DMS114 treated with DMSO at 0.1 percent for 48 hours (cell line): ENCODE measurements at regions not wholly inside any gene's neighbourhood (a gene's known extent, or its start where the extent isn't known, plus 50 kb on each side); places are given as distances from the start of the nearest gene placed in this dataset.
"Not testable (repeated sequence)": the region's sequence is repeated elsewhere in the genome, so short reads cannot be mapped to it uniquely, and the experiment has no call there.

ENCODE experiments used
- DNase-seq: peaks from one replicate; lab custom pipeline; 2025; ENCODE audit not compliant: unreplicated experiment; lab: John Stamatoyannopoulos, UW

DNA sequence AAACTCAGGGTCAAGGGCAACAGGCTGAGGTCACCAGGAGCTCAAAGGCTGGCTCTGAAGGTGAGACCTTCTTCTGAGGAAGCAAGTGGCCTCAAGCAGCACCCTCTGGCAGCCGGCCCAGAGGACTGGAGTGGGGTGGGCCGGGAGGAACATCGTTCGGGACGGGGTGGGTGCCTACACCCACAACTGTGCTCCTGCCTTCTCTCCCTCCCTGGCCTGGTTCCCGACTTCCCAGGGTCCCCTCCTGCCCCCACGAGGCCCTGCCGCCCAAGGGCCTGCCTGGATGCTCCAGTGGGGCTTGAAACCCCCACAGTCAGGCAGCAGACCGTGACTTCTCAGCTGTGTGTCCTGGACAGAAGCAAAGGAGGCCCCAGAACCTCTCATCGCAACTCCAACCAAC is 195.7 kb downstream of the IGLL1 start:
- DNase-seq, result no peak

DNA sequence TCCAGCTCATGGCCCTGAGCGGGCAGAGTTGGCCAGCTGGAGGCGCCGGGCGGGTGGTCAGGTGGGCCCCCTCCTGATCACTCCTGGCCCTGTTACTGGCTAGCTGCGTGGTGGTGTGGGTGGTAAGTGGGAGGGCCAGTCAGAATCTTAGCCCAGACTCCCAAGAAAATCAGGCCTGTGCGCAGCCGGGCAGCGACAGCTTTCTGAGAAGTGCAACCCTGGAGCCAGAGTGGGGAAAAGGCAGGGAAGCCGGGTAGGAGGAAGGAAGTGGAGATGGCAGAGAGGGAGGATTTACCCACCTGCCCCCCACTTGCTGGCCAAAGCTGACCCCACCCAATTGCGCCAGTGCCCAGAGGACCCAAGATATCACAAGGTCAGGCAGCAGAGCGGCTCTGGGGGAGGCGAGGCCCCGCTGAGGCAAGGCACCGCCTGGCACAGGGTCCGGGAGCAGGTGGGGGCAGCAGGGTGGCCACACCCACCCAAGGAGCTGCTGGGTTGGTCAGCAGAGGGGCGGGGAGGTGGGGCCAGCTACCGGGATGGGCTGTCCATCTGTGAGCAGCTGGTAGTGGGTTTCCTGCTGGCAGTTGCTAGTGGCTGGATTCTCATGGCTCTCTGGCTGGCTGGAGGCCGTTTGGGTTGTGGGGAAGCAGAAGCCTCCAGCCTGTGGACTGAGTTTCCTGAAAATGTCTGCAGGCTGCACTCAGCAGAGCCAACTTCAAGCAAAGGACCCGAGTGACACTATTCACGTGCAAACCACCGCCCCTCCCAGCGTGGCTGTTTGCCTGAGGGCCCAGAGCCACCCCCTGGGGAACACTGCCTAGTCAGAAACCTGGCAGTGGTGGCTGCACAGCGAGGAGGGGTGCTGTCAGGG is 196.4 kb downstream of the IGLL1 start:
- no peak for DNase-seq

DNA sequence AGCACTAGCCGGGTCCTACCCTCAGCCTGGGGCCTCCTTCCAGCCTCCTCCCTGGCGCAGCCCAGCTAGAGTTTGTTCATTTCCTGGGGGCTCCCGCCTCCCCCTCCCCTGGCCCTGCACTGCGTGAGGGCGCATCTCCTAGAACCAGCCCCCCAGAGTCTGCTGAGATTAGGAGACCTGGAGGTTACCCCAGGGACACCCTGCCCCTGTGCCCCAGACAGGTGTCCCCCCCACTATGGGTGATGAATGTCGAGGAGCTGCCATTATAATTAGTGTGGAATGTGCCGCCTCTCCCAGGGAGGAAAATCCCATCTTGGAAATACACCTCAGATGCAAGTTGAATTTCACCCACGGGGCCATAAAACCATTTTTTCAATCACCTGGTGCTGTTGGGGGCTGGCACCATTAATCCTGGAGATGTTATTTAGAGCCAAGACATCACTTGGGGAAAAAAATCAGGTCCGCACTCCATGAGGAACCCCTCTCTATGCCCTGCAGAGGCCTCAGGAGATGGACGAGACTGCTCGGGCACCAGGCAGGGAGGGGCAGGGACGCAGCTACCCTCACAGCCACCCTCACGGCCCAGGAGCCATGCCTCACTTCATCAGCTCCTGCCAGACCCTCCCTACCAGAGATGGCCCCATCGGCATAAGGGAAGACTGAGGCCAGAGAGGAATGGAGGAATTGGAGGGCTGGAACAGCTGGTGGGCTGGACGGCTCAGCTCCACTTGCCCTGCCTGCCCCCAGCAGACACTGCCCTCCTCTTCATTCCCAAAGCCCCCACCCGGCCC is 197.5 kb downstream of the IGLL1 start:
- no peak for DNase-seq

DNA sequence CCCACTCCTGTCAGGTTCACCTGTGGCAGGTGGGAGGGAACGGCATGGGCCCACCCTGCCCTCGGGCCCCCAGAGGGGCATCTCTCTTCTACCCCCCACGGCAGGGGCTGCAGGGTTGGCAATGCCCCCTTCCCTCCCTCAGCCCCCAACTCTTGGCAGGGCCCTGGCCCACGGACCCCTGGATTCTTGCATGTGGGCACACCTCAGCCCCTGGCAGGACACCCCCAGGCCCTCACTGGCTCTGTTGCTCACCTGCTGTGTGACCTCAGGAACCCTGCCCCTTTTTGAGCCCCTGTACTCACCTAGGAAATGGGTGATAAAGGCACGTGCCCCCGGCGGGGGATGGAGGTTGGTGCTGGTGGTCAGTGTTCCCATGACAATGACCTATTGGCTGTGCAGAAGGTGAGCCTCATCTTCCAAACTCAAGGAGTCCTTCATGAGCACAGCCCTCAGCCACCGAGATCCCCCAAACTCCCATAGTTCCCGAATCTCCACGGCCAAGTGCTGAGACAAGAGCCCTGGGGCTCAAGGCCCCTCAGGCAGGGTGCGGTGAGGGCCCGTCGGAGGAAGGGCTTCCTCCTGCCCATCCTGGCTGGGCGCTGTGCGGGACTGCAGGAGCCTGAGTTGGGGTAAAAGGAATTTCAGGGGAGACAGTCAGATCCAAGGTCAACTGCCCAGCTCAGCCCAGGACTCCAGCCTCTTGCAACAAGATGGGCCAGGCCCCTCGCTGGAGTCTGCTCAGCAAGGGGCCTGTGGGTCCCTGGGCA is 198.2 kb downstream of the IGLL1 start:
- no peak for DNase-seq

DNA sequence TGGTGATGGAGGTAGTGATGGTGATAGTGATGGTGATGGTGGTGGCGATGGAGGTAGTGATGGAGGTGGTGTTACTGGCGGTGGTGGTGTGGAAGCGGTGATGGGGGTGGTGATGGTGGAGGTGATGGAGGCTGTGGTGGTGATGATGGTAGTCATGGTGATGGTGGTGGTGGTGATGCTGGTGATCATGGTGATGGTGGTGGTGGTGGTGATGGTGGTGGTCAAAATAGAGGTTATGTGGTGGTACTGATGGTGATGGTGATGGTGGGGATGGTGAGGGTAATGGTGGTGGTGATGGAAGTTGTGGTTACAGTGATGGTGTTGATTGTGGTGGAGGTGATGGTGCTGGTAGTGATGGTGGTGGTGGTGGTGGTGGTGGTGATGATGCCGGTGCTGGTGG is 199.2 kb downstream of the IGLL1 start:
- DNase-seq, result no peak

DNA sequence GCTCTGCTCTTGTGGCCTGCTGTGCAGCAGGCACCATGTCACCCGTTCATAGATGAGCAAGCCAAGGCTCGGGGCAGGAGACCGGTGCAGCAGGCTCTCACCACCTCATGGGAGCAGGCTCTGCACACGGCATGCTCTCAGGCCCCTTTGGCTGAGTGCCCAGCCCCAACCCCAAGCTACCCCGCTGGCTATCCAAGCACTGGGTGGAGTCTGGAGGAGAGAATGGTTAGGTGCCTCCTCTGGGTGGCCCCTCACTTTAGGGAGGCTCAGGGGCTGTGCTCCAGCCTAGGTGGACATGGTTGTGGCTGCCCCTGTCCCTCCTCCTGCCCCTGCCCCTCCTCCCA is 199.9 kb downstream of the IGLL1 start:
- no peak for DNase-seq

DNA sequence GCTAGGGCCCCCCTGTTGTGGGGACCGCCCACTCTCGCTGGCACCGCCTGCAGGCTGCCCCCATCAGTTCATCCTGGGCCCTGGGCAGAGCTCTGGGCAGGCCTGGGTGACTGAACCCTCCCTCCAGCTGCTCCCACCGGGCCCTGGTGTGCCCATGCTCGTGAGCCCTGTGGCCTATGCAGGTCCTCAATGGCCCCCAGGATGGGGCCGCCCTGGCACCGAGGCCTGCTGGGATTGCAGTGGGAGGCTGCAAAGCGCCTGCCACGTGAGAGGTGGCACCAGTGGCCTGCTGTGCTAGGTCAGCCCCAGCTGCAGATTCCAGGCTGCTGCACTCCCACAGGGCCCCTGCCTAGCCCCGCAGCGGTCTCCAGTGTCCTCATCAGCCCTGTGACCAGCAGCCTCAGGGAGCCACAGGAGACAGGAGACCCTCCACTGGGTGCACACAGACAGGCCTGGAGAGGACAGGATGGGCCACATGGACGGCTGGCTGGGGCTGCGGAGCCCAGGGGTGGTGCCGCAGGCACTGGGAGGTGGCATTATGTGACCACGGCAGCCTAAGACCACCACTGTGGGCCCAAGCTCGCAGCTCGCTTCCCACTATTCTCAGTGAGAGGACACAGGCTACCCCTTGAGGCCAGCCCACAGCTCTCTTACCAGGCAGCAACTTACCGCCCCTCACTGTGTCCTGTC is 199.4 kb downstream of the BCR start:
- DNase-seq, result not testable (repeated sequence)

DNA sequence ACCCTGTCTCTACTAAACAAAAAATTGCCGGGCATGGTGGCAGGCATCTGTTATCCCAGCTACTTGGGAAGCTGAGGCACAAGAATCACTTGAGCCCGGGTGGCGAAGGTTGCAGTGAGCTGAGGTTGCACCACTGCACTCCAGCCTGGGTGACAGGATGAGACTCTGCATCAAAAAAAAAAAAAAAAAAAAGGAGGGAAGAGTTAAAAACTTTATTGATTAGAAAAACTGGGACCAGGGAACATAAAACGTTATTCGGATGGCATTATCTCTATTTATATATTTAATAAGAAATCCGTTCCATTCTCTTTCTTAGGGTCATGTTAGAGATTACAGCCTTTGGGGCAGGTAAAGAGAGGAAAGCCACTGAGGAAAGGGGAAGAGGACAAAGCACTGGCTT is 197.5 kb downstream of the BCR start:
- DNase-seq, result no peak

DNA sequence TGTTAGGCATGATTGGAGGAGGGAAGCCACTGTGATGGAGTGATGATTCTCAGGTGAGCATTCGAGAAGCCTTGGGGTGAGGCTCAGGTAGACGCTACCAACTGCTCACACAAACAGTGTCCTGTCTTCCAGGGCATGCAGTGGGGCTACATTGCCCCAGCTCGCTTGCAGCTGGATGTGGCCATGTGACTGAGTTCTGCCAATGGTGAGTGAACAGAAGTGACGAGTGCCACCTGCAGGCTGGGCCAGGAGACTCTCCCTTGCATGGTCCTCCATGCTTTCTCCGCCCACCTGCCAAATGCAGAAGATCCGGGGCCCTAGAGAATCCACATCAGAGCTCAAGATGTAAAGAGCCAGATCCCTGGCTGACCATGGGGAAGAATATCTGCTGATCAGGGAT is 195.9 kb downstream of the BCR start:
- no peak for DNase-seq

DNA sequence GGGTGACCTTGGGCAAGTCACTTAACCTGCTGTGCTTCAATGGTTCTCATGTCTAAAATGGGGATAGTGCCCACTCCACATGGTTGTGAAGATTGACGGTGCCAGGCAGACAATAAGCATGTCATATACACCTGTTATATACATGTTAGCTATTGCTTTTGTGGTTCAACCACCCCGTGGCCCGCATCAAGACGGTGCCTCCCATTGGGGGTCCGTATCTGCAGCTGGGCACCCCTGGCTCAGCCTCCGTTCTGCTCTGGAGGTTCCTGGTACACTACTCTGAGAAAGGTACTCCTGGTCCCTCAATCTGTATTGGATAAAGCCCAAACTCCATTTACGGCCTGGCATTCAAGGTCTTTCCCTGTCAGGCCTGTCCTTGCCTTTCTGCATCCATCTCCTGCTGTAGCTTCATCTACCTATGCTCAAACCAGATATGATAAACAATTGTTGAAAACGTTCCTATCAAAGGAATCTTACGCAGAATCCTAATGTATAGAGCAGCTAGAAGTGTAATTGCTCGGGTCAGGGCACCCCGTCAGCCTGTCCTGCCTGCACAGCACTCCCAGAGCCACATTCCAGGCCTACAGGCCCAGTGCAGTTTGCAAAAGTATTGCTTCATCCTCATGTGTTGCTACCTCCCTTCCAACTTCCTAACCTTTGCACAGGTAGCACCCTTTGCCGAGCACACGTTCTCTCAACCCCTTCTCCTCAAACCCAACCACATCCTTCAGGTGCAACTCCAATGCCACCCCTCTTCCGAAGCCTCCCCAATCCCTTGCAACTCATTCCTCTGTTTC is 194.9 kb downstream of the BCR start:
- no peak for DNase-seq

DNA sequence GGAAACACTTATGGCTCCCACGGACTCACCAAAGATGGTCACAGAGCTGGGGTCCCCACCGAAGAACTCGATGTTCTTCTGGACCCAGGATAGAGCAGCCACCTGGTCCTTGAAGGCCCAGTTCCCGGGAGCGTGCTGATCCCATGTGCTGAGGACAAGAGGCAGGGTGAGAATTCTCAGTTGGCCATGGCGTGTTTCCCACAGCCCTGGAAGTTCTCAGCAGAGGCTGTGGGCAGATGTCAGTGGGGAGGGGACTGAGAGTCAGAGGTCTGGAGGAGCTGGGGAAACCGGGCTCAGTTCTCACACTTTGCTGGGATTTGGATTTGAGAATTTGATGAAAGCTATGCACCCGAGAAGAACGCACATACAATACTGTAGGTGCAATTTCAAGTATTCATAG is 193.3 kb downstream of the BCR start:
- no peak for DNase-seq

DNA sequence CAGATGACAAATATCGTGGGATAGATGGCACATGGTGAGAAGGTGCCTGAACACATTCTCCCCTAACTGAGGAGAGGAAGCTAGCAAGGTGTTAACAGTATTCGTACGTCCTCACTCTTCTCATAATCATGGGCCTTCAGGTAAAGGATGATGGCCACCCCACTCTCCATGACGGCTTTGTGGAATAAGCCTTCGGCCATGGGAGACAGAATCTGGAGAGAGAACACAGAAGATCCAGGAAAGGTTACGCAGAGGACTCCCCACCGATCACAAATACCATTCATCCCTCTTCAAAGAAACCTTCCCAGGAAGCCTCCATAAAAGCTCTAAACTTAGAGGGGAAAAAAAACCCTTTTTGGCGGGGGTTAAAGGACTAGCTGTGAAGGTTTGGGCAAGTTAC is 189.9 kb downstream of the BCR start:
- DNase-seq, result no peak

DNA sequence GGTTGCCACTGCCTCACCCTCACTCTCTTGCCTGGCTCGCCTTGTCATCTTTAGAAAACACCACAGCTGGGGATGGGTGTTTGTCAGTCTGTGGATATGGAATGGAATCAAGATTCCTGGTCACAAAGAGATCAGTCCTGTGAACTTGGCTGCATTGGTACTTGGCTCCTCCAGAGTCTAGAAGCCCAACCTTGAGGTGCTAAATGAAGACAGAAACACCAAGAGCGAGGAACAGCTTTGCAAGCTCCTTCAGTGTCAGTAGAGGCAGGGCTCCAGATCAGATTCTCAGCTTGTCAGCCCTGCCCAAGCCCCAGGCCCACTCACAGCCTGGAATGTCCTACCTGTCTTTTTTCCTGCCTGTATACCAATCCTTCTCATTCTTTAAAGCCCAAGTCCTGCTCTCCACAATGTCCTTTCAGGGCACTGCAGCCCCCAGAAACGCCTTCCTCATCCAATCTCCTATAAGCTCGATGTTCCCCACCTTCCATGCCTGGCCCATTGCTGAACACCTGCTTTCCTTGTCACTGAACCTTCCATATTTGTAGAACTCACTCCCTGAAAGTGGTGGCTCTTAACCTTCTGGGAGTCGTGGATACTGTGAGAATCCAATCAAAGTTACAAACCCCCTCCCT is 188.9 kb downstream of the BCR start:
- no peak for DNase-seq
